PC-9 (cell line): ENCODE measurements at regions not wholly inside any gene's neighbourhood (a gene's known extent, or its start where the extent isn't known, plus 50 kb on each side); places are given as distances from the start of the nearest gene placed in this dataset.

Experiments used
- EZH2 ChIP-seq: fragments of 200-600 bp; sonication (generic); IDR thresholded peaks from 2 replicates; pipeline ENCODE4 v1.8.0; 2017; ENCODE audit warnings: antibody characterized with exemption, low read depth
- TF ChIP-seq, protein P1 (sequence below): fragments of 200-600 bp; sonication (generic); conservative IDR thresholded peaks from 2 replicates; pipeline ENCODE4 v1.6.1; 2017; ENCODE audit warnings: mixed run types, antibody characterized with exemption, mild to moderate bottlenecking, moderate library complexity

DNA sequence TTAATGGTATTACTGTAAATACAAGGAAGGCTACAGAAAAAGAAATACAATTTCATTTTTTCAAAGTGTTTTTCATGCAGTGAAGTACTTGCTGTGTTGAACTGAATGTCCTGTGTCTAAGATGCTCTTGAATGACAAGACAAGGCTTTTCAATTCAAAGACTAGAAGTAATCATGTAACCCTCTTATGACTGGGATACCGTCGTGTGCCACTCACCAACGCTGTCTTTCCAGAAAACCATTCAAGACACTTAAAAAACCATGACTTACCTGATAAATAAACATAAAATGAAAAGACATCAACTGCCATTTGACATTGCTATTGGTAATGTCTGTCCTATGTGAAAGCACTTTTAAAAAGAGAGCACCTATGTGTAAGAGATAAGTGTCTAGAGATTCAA is 183.1 kb upstream of the DPP10 start:
- TF ChIP-seq, protein P1, sequence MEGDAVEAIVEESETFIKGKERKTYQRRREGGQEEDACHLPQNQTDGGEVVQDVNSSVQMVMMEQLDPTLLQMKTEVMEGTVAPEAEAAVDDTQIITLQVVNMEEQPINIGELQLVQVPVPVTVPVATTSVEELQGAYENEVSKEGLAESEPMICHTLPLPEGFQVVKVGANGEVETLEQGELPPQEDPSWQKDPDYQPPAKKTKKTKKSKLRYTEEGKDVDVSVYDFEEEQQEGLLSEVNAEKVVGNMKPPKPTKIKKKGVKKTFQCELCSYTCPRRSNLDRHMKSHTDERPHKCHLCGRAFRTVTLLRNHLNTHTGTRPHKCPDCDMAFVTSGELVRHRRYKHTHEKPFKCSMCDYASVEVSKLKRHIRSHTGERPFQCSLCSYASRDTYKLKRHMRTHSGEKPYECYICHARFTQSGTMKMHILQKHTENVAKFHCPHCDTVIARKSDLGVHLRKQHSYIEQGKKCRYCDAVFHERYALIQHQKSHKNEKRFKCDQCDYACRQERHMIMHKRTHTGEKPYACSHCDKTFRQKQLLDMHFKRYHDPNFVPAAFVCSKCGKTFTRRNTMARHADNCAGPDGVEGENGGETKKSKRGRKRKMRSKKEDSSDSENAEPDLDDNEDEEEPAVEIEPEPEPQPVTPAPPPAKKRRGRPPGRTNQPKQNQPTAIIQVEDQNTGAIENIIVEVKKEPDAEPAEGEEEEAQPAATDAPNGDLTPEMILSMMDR = no peak
- no peak for TF ChIP-seq EZH2
